Renal cortical epithelial cell (primary cell): ENCODE measurements at regions not wholly inside any gene's neighbourhood (a gene's known extent, or its start where the extent isn't known, plus 50 kb on each side); places are given as distances from the start of the nearest gene placed in this dataset.
"Not testable (repeated sequence)": the region's sequence is repeated elsewhere in the genome, so short reads cannot be mapped to it uniquely, and the experiment has no call there.

Experiments used
- DNase-seq: peaks from one replicate; pipeline ENCODE4 v3.0.0-alpha.2; 2011; ENCODE audit warnings: low read depth

DNA sequence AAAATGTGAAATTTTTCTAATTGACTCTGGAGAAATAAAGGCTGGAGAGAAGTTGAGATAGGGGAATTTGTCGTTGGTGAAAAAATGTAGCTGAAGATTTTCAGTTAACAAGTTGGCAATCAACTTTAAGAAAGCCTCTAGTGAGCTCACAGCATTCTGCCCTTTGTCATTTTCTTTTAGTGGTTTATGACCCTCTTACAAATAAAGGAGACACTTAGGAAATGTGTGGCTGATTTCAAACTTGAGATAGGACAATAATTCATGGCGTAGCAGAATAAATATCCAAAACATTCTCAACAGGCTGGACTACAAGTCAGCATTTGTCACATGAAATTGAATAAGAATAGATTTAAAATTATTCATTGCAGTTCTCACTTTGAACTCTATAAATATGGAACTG, 412.5 kb upstream of the SPHKAP start:
- DNase-seq, result no peak

DNA sequence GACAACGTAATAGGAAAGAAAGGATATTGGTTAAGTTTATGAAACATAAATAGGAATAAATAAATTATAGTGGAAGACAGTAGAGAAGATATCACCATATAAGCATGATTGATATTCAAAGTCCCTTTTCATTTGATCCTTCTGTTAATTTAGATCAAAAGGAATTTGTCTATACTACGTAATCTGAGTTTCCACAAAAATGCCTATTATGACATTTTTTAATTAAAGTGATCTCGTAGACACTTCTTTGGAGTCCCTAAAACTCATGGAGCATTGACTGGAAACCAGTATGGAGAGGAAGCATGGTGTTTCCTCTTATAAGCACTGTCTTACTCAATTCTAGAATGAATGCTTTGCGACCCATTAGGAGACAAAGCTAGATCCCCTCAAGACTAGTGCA, 411.4 kb upstream of the SPHKAP start:
- no peak for DNase-seq

DNA sequence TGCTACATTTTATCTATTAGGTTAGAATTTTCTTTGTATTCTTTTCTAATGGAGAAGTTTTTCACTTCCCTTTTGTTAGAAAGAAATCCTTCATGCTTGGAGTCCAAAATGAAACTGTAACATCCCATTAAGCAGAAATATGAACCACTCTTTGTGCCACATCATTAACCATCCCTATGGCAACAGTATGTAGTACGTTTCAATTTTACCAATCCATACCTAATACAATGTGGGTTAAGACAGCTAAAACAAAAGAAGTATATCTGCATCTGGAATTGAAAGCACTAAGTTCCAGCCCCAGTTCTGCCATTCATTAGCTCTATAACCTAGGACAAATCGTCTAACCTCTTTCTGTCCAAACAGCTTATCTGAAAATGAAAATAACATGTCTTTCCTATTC, 409.2 kb upstream of the SPHKAP start:
- DNase-seq, result no peak

DNA sequence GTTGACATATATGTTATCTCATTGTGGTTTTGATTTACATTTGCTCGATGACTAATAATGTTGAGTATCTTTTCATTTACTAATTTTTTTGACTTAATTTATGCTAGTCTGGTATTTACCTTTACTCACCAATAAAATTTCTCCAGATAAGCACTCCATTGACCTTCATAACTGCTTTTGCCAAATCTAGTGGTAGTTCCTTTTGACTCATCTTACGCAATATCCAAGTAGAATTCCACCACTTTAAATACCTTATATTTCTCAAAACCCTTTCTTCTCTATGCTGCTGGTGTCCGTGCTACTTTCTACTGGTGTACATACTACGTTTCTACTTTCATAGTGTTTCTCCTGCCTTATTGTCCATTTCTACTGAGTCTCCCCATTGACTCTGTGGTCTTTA, 407.6 kb upstream of the SPHKAP start:
- no peak for DNase-seq

DNA sequence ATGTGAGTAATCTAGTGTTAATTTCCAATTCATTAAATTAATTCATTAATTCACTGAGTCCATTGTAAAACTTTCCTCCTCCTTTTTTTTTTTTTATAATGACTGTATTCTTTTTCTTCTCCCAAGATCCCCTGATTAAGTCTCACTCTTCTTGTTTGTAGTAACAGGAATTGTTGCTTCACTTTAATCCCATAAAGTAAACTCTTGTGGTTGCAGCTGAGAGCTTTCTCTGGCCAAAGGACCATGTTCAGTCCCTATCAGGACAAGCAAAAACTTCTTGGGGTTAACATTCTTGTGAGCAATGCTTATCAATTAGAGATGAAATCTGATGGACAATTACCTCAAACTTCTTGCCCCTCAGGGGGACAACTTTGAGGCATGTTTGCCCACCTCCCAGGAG, 400.2 kb upstream of the SPHKAP start:
- DNase-seq, result no peak

DNA sequence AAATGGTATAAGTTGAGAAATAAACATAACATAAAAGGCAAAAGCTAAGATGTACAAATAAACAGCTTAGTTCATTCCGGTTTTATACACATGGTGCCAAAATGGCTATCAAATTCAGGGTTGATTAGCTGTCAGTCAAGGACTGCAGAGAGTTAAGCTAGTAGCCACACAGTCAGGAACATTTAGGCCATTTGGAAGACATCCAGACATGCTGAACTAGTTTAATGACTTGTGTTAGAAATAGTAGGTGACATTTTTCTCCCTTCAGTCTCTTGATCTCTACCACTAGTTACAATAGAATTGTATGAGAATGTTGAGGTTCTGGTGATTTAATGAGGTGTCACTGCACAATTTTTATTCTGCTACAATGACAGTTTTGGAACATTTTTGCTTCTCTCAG, 394.4 kb upstream of the SPHKAP start:
- DNase-seq, result peak; percentile 11

DNA sequence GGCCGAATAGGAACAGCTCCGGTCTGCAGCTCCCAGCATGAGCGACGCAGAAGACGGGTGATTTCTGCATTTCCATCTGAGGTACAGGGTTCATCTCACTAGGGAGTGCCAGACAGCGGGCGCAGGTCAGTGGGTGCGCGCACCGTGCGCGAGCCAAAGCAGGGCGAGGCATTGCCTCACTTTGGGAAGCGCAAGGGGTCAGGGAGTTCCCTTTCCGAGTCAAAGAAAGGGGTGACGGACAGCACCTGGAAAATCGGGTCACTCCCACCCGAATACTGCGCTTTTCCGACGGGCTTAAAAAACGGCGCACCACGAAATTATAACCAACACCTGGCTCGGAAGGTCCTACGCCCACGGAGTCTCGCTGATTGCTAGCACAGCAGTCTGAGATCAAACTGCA, 386.8 kb upstream of the SPHKAP start:
- not testable (repeated sequence) for DNase-seq

DNA sequence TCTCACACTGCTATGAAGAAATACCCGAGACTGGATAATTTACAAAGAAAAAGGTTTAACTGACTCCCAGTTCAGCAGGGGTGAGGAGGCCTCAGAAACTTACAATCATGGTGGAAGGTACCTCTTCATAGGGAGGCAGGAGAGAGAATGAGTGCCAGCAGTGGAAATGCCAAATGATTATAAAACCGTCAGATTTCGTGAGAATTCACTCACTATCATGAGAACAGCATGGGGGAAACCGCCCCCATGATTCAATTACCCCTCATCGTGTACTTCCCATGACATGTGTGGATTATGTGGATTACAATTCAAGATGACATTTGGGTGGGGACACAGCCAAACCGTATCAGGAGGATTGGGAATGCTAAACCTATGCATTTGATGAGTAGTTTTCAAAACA, 380.3 kb upstream of the SPHKAP start:
- DNase-seq, result no peak

DNA sequence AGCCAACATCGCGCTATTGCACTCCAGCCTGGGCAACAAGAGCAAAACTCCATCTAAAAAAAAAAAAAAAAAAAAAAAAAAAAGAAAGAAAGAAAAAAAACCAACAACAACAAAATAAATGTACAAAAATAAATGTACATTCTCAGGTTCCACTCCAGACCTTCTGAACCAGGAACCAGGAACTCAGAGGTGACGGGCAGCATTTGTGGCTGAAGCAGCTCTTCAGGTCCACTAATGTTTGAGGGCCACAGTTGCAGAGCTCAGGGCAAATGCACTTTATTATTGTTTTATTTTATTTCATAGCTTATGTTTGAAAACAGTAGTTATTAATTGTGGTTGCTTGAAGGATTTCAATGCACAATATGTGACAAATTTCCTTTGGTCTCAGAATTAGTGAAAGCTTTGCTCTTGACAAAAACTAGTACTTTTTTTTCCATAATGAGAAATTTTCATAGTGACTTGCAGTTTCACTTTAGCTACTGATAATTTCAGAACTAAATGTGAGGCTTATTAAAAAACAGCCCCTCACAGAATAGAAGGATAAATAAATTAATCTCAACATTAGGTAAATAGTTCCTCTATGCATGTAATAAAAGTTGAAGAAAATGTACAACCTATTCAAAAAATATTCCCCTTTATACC, 378.4 kb upstream of the SPHKAP start:
- no peak for DNase-seq

DNA sequence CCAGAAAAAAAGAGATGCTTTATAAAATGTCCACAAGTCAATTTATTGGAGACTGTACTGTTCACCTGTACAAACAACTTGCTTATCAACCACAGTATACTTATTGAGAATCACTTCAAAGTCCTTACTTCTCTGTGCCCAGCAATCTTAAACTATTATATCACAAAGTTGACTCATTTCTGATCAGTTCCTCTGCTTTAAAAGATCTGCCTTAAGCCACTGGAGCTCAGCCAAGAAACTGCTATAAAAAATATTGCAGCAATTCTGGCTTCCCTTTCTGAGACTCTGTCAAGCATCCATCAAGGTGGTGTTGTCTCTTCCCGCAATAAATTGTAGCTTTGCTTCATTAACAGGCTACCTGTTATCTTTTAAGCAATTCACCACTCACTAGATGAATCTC, 375.2 kb upstream of the SPHKAP start:
- DNase-seq, result peak; percentile 38

DNA sequence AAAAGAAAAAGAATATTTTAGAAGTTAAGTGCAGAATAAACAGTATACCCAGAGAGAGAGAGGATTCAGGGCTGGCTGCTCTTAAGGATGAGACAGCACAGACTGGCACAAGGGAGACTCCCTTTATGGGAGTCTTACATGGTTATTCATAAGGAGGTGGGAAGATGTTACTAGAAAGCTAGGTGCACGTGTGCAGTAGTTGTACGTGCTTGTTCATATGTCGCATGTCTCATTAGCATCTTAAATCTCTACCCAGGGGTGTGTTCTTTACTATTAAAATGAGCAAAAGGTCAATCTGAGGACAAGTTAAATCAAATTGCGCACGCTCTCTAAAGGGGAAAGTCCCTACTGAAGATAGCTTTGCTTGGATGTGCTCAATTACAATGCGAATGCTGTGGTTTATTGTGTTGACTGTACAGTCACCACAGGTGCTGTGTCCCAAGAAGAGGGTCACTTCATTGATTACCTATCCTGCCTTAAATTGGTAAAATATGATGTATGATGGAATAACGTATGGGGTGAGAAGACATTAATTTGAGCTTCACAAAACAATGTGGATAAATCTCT, 368.0 kb upstream of the SPHKAP start:
- DNase-seq, result no peak

DNA sequence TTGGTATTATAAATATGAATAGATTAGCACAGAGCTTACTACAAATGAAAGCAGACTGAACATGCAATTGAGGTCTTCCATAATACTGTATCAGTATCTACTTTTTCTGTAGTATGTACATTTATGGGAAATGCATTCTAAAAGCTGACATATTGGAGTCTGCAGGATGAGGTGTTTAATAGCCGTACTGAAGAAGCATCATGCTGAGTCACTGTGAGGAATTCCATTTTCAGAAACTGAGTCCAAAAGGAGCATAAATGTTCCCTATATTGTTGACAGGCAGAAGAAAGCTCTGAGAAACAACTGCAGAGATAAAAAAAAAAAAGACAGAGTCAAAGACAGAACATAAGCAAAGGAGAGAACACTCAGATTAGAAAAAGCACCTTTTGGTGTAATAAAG, 366.7 kb upstream of the SPHKAP start:
- no peak for DNase-seq

DNA sequence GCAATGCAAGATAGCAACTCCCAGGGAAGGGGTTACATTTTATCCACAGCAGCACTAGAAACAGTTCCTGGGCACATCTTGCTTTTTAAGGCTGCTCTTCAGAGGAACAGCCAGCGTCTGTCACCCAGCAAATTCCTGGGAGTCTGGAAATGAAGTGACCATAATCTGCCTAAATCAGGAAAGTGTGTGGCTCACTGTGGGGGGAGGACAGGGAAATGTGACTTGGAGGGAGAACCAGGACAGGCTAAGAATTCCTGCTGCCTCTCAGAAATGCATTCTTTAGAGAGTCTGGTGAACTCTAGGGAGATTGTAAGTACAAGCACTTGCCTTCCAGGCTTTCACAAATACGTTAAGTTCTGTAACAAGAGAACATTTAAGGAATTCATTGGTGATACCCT, 364.3 kb upstream of the SPHKAP start:
- no peak for DNase-seq

DNA sequence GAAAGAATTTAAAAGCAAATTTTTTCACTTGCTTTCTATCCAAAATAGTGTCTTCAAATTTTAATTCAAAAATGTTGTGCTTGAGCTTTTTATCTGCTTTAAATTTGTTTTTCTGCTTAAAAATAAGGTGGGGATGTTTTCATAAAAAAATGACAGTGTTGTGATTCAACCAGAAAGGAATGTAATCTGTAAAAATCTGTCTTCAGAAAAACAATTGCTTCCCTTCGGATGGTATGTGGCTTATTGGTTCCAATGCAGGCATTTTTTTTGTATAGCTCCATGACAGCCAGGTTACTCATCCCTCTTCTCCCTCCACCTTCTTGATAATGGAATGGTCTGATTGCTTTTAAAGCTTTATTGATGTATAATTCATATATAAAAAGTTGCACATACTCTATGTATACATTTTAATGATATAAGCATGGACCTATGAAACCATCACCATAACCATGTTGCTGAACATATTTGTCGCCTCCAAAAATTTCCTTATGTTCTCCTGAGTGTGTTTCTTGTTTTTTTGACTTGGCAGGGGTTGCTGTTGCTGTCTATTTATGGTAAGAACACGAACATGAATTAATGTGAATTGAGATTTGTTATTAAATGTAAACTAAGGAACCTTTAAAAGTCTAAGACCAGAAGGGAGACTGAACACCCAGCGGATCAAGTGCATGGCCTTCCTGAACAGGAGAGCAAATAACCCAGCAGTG, 363.7 kb upstream of the SPHKAP start:
- peak; percentile 42 for DNase-seq

DNA sequence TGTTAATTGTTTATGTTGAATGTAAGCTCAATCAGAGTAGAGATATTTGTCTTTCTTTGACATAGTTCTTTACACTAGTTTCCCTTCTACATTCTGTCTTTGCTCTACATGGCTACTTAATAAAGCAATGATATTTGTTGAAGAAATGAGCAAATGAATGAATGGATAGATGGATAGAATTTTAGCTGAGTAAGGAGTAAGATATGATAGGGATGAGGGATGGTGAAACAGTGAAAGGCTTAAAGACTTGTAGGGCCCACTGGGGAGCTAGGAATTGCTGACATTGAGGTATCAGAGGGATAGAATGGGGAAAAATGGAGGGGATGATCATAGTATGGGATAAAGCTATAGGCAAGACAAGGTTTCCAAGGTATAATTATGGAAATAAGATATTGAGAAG, 361.6 kb upstream of the SPHKAP start:
- DNase-seq, result no peak

DNA sequence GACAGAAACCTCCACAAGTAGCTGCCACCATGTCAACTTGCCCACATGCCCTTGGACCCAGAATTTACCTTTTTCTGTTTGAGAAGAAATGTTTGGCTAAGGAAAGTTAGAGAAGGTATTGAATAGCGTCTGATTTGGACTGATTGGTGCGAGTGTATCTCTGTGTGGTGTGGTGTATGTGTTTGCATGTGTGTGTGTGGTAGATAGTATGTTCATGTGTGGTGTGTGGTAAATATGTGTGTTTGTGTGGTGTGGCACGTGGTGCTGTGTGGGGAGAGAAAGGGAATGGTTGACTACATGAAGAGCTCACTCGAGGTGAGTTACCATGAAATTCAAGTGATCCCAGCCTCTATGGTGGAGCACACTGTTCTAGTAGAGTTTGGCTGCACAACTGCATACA, 360.8 kb upstream of the SPHKAP start:
- DNase-seq, result no peak

DNA sequence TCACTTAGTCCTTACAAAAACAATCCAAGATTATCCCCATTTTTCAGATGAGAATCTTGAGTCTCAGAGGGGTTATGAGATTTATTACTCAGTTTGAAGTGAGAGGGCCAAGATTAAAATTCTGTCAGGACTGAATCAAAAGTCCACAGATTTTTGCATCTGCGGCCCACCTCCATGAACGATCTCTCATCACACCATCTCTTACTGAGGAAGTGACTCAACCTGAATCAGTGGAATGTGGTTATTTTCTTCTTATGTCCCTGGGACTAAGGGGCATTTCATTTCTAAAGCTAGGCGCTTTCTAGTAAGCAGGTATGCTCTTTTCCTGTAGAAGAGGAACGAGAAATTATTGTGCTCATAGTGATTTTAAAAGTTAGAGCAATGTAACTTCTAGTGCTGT, 360.3 kb upstream of the SPHKAP start:
- DNase-seq, result peak; percentile 19

DNA sequence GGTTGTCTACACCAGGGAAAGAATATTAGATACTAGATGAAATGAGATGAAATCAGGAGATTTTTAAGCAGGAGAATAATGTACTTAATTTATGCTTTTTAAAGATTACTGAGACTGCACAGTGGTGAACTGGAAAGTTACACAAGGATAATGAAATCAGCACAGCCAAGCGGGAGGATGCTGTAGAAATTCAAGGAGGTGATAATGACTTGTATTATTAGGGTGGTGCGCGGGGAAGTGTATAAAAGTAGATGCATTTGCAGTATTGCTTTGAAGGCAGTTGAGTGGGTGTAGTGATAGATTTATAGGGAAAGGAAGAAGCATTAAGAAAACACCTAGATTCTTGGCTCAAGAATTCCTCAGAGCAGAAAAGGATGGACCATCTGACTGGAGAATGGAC, 359.5 kb upstream of the SPHKAP start:
- DNase-seq, result no peak

DNA sequence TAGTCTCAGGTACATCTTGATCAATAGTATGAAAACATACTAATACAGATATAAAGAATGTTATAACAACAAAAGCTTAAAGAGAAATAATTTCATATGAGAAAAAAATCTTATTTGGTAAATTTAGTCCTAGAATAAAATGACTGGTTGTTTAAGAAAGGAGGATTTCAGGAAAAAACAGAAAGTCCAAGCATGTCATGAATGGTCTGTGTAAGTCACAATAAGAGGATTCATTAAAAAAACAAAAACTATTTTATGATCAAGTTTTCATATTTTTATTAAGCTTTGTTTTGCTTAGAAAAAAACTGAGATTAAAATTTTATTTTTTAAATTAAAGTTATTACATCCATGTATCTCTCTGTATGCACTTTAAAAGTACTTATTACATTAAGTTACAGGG, 353.9 kb upstream of the SPHKAP start:
- DNase-seq, result no peak

DNA sequence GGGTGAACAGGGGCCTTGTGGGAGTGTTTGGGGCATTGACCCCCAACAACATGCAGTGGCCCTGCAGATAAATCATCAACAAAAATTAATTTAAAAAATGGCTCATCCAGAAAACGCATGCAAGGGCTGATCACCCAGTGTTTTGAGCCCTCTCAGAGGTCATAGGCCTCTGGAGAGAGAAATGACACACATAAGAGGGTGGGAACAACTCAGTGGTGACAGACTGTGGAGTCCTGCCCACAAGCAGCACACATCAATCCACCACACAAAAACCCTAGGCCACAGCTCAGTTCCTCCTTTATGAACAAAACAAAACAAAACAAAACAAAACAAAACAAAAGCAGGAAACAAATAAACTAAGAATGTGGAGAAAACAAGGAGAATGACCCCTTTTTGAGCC, 351.7 kb upstream of the SPHKAP start:
- DNase-seq, result no peak

DNA sequence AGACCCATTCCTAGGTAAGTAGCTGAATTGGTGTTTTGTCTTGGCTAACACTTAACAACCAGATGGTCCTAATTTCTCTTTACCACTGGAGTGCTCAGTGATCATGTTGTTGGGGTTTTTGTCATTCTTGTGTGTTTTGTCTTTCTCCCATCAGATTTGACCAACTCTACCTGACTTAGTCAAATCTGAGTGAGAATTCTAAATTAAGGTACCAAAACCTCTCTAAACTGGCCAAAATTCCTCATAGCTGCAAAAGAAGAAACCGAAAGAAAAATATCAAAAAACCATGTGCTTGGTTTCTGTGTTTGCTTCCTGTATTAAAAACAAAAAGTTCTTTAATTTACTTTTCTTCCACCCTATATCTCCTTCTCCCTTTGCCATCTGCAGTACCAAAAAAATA, 350.7 kb upstream of the SPHKAP start:
- DNase-seq, result no peak

DNA sequence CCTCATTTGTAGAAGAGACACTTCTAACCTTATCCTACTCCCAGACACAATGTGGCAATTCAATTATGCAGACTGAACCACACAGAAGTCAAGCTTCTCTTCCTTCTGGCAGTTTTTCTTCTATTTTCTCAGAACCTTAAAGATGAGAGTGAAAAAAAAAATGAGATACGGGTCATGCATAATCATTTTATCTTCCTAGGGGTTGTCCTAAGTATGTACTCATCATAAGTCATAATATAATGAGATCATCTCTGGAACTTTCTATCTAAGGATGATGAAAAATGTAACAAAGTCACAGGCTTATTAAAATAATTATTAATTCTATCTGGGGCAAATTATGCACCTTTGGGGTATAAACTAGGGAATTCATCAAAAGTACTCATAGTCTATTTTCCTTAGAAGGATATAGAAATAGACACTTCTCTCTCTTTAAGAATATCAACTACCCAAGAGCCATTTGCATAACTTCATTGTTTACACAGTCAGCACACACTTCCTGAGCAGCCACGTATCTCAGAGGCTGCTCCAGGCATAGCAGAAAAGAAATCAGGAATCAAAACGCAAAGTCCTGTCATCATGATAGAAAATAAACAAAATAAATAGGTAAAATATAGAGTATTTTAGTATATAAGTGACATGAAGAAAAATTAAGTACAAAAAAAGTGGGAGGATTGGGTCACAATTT, 345.9 kb upstream of the SPHKAP start:
- DNase-seq, result peak; percentile 13

DNA sequence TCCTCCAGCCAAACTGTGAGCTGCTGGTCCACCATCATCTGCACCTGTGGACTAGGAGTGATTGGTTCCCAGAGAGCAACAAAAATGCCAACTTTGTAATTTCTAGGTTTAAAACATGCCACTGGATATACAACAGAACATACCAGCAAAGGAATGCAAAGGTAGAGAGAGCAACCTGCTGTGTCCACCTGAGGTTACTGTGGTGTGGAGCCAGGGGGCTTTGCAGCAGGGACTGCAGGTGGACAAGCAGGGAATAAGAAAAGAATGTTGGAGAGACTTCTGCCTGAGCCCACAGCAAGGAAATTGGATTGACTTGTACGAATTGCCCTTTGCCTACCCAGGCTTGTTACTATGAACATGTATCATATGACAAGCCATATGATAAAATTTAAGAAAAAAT, 345.2 kb upstream of the SPHKAP start:
- no peak for DNase-seq
